Gastroesophageal sphincter (tissue), 3 donors: ENCODE measurements at regions not wholly inside any gene's neighbourhood (a gene's known extent, or its start where the extent isn't known, plus 50 kb on each side); places are given as distances from the start of the nearest gene placed in this dataset.
"Not testable (repeated sequence)": the region's sequence is repeated elsewhere in the genome, so short reads cannot be mapped to it uniquely, and the experiment has no call there.

Experiments used
- CTCF ChIP-seq, 4 experiments: fragments of 200-600 bp in 2 of 4; fragments of 450-650 bp in 2 of 4; sonication (generic) in 1 of 4; IDR thresholded peaks; one replicate each; pipeline ENCODE4 v1.5.1; 2017 to 2019; ENCODE audit warnings: antibody characterized with exemption in 4 of 4, mild to moderate bottlenecking in 2 of 4, moderate library complexity in 2 of 4
- EP300 ChIP-seq: sonication (generic); formaldehyde crosslinking; IDR thresholded peaks from one replicate; pipeline ENCODE4 v1.6.1; 2017; ENCODE audit warnings: antibody characterized with exemption, mild to moderate bottlenecking
- POLR2A ChIP-seq, 2 donors: fragments of 450-650 bp; IDR thresholded peaks; one replicate each; pipeline ENCODE4 v1.6.1; 2017; ENCODE audit warnings: antibody characterized with exemption in 2 of 2, mild to moderate bottlenecking in 2 of 2, moderate library complexity in 1 of 2
- POLR2AphosphoS5 ChIP-seq: sonication (generic); formaldehyde crosslinking; IDR thresholded peaks from one replicate; pipeline ENCODE4 v1.6.1; 2017; ENCODE audit warnings: antibody characterized with exemption

- TF ChIP-seq CTCF (IDR thresholded peaks at IDR 0.05); EP300; POLR2A (IDR thresholded peaks at IDR 0.05); POLR2AphosphoS5: not testable (repeated sequence)
Observed at GRCh38 chr9:64117329-64117728, 1167.7 kb downstream of the FOXD4L5 start.
